HPDE6-E6E7 (cell line): ENCODE measurements at regions not wholly inside any gene's neighbourhood (a gene's known extent, or its start where the extent isn't known, plus 50 kb on each side); places are given as distances from the start of the nearest gene placed in this dataset.
A peak's percentile ranks its signal among the peaks of the same experiment; 100 is the strongest.

Source experiments
- DNase-seq: peaks from one replicate; pipeline ENCODE4 v3.0.0; 2011; ENCODE audit warnings: missing footprints; ENCODE audit errors: extremely low spot score

GRCh38 chr2:177020524-177021119, 192.0 kb upstream of the HNRNPA3 start:
- DNase-seq: no peak

- no peak for DNase-seq
Observed at GRCh38 chr2:177021706-177022343, 190.8 kb upstream of the HNRNPA3 start.

- no peak for DNase-seq
Observed at GRCh38 chr2:177024765-177025164, 187.8 kb upstream of the HNRNPA3 start.

GRCh38 chr2:177026253-177026652, 186.3 kb upstream of the HNRNPA3 start:
- DNase-seq: no peak

- no peak for DNase-seq
Observed at GRCh38 chr2:177026956-177027355, 185.6 kb upstream of the HNRNPA3 start.

GRCh38 chr2:177028296-177028695, 184.3 kb upstream of the HNRNPA3 start:
- DNase-seq: no peak

GRCh38 chr2:177029075-177029474, 183.5 kb upstream of the HNRNPA3 start:
- no peak for DNase-seq

- peak; percentile 11 for DNase-seq
Observed at GRCh38 chr2:177029501-177029900, 183.1 kb upstream of the HNRNPA3 start.

GRCh38 chr2:177029901-177030300, 182.7 kb upstream of the HNRNPA3 start:
- DNase-seq: no peak

GRCh38 chr2:177030451-177031105, 182.0 kb upstream of the HNRNPA3 start:
- no peak for DNase-seq

GRCh38 chr2:177031438-177032180, 181.0 kb upstream of the HNRNPA3 start:
- DNase-seq: no peak

GRCh38 chr2:177036747-177037146, 175.8 kb upstream of the HNRNPA3 start:
- DNase-seq: no peak

- DNase-seq: no peak
Observed at GRCh38 chr2:177037569-177037968, 175.0 kb upstream of the HNRNPA3 start.

- no peak for DNase-seq
Observed at GRCh38 chr2:177038787-177039484, 173.7 kb upstream of the HNRNPA3 start.

GRCh38 chr2:177042311-177042710, 170.3 kb upstream of the HNRNPA3 start:
- DNase-seq: no peak

GRCh38 chr2:177044671-177045070, 167.9 kb upstream of the HNRNPA3 start:
- no peak for DNase-seq

- no peak for DNase-seq
Observed at GRCh38 chr2:177048981-177049380, 163.6 kb upstream of the HNRNPA3 start.

GRCh38 chr2:177051278-177051677, 161.3 kb upstream of the HNRNPA3 start:
- DNase-seq: no peak

GRCh38 chr2:177052471-177052870, 160.1 kb upstream of the HNRNPA3 start:
- no peak for DNase-seq

- no peak for DNase-seq
Observed at GRCh38 chr2:177053038-177053437, 159.6 kb upstream of the HNRNPA3 start.

GRCh38 chr2:177053716-177054115, 158.9 kb upstream of the HNRNPA3 start:
- DNase-seq: no peak

GRCh38 chr2:177056481-177056929, 156.1 kb upstream of the HNRNPA3 start:
- no peak for DNase-seq
